Skeletal muscle cell (primary cell): ENCODE measurements at regions not wholly inside any gene's neighbourhood (a gene's known extent, or its start where the extent isn't known, plus 50 kb on each side); places are given as distances from the start of the nearest gene placed in this dataset.
A peak's percentile ranks its signal among the peaks of the same experiment; 100 is the strongest.

ENCODE experiments used
- DNase-seq: peaks from one replicate; pipeline ENCODE4 v3.0.0-alpha.2; 2010; ENCODE audit warnings: low read depth
- H3K4me3 ChIP-seq: 2 replicates; pipeline ENCODE4 v1.5.1; 2011; ENCODE audit warnings: low read depth, mild to moderate bottlenecking, control low read depth, low read length, moderate library complexity

DNA sequence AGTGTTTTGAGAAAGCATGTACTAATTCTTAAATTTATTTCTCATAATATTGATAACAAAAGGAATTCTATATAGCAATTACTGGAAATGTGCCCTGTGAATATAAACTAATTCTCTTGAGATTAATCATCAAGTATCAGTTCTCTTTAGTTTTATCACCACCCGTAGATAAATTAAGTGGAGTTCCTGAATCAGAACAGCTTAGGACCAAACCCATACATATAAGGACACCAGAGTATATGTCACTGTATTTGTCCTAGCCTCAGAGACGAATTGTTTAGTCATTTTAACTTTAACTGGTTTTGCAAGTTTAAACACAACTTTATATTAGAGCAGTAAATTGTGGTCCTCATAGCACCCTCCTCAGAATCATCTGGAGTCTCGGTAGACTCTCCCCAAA is 572.0 kb downstream of the UTRN start:
- H3K4me3 ChIP-seq, result no peak overlapping the region
- no peak for DNase-seq

DNA sequence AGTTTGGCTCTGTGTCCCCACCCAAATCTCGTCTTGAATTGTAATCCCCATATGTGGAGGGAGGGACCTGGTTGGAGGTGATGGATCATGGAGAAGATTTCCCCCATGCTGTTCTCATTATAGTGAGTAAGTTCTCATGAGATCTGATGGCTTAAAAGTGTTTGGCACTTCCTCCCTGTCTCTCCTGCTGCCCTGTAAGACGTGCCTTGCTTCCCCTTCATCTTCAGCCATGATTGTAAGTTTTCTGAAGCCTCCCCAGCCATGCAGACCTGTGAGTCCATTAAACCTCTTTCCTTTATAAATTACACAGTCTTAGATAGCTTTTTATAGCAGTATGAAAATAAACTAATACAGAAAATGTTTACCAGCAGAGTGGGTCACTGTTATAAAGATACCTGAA is 577.6 kb downstream of the UTRN start:
- DNase-seq, result no peak
- no peak overlapping the region for H3K4me3 ChIP-seq

GRCh38 chr6:144867761-144868160 is 582.6 kb downstream of the UTRN start:
- no peak overlapping the region for H3K4me3 ChIP-seq
- no peak for DNase-seq

DNA sequence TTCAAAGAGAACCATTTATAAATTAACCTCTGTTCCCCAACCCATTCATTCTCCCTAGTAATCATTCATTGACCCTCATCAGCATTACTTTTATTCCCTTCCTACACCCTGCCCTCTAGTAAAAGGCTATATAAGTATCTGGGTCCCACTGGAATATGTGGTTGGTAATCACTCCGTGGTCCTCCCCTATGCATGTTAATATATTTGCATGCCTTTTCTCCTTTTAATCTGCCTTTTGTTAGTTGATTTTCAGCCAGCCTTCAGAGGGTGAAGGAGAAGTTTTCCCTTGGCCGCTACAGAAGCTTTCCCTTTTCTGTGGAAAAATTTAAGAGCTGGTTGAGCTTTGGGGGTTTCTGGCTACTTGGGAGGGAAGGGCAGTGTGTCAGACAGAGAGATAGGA is 585.6 kb downstream of the UTRN start:
- no peak for DNase-seq
- no peak overlapping the region for H3K4me3 ChIP-seq

- H3K4me3 ChIP-seq, result no peak overlapping the region
These were observed 588.7 kb downstream of the UTRN start for GRCh38 chr6:144873623-144874378.

GRCh38 chr6:144876689-144877088 is 591.6 kb downstream of the UTRN start:
- H3K4me3 ChIP-seq, result no peak overlapping the region
- DNase-seq, result no peak

More at GRCh38 chr6:144873623-144874378, 588.7 kb downstream of the UTRN start:
- no peak for DNase-seq

DNA sequence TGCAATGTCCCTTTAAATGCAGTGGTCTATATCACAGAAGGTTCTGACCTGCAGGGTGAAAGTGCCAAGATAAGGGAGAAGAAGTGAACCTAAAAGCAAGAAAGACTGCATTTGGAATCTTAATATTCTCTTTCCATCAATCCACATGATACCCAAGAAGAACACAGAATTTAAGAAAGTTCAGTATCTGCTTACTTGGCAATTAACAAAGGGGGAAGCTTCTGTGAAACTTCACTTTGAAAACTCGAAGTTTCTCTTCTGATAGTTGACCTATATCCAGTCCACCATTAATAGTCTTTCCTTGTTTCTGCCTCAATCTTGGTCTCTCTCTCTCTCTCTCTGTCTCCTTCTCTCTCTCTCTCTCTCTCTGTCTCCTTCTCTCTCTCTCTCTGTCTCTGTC is 592.0 kb downstream of the UTRN start:
- DNase-seq, result no peak

GRCh38 chr6:144878577-144878976 is 593.4 kb downstream of the UTRN start:
- DNase-seq, result no peak
- no peak overlapping the region for H3K4me3 ChIP-seq

More for the DNA sequence above, 592.0 kb downstream of the UTRN start:
- no peak overlapping the region for H3K4me3 ChIP-seq

GRCh38 chr6:144879436-144879835 is 594.3 kb downstream of the UTRN start:
- DNase-seq, result no peak
- no peak overlapping the region for H3K4me3 ChIP-seq

DNA sequence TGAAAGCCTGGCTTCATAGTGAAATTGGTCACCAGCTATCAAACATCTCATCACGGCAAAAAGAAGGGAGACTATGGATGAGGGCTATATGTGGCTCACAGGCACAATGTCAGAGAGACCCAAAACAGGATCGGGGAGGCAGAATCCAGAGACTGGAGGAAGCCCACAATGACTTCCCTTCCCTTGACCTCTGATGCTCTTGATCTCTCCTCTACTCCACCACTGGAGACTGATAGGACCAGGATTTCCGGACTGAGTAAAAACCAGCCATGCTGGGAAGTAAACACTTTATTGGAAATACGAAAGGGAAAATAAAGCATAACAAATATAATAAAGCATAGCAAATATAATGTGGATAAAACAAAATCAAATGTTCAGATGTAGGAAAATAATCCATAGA is 597.3 kb downstream of the UTRN start:
- DNase-seq, result no peak
- H3K4me3 ChIP-seq, result no peak overlapping the region

DNA sequence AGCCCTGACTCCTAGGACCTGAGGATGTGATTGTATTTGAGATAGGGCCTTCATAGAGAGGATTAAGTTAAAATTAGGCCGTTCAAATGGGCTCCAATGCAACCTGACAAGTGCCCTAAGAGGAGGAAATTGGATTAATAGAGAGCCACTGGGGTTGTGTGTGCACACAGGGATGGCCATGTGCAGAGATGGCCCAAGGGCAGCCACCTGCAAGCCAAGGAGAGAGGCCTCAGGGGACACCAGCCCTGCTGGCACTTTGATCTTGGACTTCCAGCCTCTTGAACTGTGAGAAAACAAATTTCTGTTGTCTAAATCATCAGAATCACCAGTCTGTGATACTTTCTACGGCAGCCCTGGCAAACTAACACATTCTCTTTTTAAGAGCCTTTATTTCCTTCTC is 598.8 kb downstream of the UTRN start:
- H3K4me3 ChIP-seq, result no peak overlapping the region

GRCh38 chr6:144885817-144886216 is 600.7 kb downstream of the UTRN start:
- DNase-seq, result no peak
- no peak overlapping the region for H3K4me3 ChIP-seq

More for the DNA sequence above, 598.8 kb downstream of the UTRN start:
- no peak for DNase-seq

- no peak for DNase-seq
- no peak overlapping the region for H3K4me3 ChIP-seq
These were observed 601.5 kb downstream of the UTRN start for GRCh38 chr6:144886682-144887081.

DNA sequence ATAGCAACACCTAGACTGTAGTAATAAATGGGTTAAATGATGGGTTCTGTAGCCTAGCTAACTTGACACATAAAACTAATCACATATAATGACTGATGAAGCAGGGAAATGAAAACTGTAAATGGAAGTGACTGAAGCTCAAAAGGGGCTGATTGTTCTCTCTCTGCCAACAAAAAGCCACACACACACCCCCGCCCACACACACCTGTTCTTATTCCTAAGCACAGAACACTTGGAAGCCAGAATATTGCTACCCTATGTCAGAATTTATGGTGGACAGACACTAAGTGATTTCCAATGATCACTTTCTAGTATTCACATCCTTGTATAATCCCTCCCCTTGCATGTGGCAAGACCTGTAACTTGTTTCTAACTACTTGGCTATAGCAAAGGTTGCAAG is 603.5 kb downstream of the UTRN start:
- no peak overlapping the region for H3K4me3 ChIP-seq
- DNase-seq, result peak; percentile 12

GRCh38 chr6:144893680-144894151 is 608.6 kb downstream of the UTRN start:
- no peak overlapping the region for H3K4me3 ChIP-seq
- no peak for DNase-seq

- H3K4me3 ChIP-seq, result no peak overlapping the region
- no peak for DNase-seq
These were observed 609.1 kb downstream of the UTRN start for GRCh38 chr6:144894240-144894639.

GRCh38 chr6:144895313-144896278 is 610.5 kb downstream of the UTRN start:
- no peak overlapping the region for H3K4me3 ChIP-seq
- DNase-seq, result no peak

DNA sequence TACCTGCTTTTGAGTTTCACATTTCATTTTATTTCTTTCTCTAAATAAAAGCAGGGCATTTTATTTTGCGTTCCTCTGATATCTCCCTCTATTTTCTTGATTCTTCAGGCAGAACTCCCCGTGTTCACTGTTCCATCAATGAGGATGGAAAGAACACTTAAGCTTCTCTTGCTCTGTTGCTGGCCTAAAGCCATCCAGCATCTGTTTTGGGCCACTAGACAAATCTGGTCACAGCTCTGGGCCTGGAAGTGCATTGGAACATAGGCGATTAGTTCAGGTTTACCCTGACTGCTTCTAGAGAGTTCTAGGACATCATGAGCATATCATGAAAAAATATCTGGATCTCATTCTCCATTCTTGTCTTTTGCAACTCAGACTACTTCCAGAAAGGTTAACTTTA is 611.2 kb downstream of the UTRN start:
- no peak overlapping the region for H3K4me3 ChIP-seq
- peak; percentile 10 for DNase-seq

DNA sequence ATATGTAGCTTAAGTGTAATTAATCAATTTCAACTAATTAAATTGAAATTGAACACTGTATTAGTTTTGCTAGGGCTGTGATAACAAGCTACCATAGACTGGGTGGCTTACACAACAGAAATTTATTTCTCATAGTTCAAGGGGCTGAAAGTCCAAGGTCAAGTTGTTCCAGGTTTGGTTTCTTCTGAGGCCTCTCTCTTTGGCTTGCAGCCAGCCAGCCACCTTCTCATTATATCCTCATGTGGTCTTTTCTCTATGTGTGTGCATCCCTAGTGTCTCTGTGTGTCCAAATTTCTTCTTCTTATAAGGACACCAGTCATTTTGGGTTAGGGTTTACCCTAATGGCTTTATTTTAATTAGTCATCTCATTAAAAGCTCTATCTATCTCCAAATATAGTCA is 611.7 kb downstream of the UTRN start:
- no peak overlapping the region for H3K4me3 ChIP-seq
- DNase-seq, result no peak

DNA sequence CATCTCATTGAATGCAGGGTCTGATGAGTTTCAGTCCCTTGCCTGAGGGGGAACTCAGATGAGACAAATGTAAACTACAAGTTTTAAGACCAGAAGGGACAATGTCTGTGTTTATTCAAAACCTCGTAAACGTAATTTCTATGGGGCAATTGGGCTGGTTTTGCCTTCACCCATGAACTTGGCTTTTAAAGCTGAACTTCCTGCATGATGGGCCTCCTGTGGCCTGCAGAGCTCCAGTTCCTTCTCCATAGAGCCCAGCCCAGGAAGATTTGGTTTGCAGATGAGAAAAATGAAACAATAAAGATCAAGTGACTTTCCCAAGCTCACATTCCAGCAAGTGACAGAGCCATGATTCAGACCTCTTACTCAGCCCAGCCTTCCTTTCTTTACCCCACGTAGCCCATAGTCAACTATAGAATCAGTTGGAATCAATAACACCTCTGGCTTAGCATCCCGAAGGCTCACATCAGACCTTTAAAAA is 612.3 kb downstream of the UTRN start:
- peak; percentile 82 for DNase-seq
- H3K4me3 ChIP-seq, result no peak overlapping the region
